ENCODE measurements at regions not wholly inside any gene's neighbourhood (a gene's known extent, or its start where the extent isn't known, plus 50 kb on each side); places are given as distances from the start of the nearest gene placed in this dataset.

DNA sequence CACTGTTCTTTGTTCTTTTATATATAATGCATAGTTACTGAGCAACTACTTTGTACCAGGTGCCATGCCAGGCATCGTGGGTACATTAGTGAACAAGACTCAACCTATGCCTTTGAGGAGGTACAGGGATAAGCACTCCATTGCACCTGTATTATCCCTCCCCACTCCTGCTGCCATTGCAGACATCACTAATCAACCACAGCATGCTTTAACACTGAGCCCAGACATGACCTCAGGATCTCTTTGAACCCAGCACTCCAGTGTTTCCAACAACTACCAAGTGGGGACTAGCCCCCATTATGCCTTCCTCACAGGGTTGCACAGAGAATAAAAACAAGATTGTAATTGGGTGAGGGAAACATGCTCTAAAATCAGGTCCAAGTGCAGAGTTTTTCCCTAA lies 60.5 kb upstream of the COL13A1 start:
- DNase-seq = no peak

DNA sequence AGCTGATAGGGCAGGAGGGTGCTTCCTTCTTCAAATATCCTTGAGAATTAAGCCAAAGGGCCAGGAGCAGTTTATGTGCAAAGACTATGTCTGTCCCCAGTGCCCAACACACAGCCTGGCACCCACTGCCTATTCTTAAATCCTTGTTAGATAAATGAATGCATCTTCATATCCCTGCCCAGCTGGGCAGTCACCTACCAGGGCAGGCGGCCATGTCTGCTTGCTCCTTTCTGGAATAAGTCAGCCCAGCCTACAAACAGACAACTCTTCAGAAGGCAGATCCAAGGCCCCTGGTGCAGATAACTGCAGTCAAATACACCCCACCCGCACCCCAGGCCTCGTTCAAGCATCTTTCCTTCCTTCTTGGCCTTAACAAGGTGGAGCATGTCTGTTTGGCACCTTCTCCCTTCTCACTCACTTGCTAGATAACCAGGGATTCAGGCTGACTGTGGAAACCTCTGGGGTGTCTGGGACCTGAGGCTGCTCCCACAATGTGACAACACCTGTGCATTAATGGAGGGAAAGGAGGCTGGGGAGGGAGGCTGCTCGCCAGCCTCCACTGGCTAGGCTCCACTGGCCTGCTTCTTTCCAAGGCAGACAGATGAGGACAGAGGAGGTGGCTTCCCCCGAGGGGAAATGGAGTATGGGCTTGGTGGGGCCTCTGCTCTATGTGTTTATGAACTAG lies 59.9 kb upstream of the COL13A1 start:
- DNase-seq = no peak

DNA sequence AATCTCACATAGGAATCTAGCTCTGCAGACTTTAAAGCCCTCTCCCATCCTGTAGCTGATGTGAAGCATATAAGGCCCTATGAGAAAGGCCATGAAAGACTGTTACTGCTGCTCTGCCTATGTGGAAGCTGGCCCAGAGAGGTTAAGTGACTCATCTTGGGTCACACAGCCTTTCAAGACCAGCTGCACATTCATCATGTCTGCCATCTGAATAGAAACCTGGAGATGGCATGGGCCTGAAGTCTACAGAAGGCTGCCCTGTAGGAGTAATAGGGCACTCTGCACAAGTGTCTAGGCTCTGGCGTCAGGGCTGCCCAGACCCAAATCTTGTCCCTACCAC lies 59.4 kb upstream of the COL13A1 start:
- DNase-seq = no peak

- peak in 1 of 5 experiments; percentile 16 for DNase-seq
Measured at GRCh38 chr10:69742928-69743602, 58.6 kb upstream of the COL13A1 start.

DNA sequence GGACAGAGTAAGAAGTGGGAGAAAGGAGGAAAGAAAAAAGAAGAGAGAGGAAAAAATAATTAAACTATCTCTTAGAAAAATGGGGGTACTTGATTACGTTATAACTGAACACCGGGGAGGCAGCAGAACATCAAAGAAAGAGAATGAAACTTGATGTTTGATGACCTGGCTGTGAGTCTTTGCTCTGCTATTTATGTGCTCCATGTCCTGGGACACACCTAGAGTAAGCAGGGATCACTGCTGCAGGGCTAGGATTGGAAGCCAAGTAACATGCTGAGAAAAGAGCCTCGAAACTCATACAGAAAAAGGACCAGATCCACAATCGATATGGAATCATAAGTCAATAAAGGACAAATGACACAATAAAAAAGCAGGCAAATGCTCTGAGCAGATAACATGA lies 56.7 kb upstream of the COL13A1 start:
- no peak for DNase-seq

- DNase-seq = peak in 1 of 5 experiments; percentile 31
Measured at GRCh38 chr10:69745698-69746097, 56.0 kb upstream of the COL13A1 start.

DNA sequence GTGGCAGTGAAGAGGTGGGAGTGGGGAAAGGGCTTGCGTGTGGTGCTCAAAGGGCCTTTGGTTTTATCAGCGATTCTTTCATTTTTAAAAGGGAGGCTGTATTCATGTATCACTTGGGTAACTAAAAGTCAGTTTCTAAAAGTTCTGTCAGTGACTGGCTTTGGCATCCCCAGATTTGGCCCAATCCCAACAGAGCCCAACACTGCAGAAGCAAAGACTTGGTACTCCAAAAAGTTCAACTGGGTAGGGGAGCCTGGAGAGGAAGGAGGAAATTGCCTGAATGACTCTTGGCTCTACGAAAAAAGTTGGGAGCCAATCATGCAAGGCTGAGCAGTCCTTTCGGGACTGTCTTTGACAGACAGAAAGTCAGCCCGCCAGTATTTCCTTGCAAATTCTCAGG lies 54.5 kb upstream of the COL13A1 start:
- DNase-seq = no peak

- DNase-seq = no peak
Measured at GRCh38 chr10:69748621-69749020, 53.1 kb upstream of the COL13A1 start.

DNA sequence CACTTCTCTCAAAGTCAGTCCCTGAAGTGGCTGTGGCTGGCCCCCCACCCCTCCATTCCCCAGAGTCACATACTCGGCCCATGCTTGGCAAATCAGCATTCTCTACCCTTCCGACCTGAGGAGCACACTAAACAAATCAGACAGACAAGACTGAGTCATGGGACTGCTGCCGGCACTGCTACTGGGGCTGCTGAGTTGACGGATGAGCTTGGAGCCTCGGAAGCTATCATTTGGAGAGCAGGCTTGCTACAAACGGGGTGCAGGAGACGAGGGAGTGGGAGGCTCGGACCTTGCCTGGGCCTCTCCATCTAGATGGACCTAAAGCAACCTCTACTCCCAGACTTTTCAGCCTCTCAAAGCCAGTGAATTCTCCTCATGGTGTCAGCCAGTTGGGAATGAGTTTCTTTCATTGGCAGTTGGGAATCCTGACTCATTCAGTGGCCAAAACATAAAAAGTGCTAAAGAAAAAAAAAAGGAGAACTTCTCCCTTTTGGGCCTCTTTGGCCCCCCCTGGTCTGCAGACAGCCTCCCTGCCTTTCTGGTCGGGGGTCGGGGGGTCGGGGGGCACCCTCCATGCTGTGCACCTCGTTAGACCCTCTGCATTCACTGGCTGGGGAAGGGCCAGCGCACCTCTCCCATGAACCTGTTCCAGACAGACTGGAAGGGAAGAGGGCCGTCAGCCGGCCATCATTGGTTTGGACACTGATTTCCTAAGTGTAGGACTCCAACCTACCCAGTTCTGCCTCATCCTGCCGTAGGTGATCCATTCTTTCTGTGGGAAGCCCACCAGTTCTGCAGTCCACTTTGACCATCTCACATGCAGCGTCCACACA lies 52.3 kb upstream of the COL13A1 start:
- no peak for DNase-seq

DNA sequence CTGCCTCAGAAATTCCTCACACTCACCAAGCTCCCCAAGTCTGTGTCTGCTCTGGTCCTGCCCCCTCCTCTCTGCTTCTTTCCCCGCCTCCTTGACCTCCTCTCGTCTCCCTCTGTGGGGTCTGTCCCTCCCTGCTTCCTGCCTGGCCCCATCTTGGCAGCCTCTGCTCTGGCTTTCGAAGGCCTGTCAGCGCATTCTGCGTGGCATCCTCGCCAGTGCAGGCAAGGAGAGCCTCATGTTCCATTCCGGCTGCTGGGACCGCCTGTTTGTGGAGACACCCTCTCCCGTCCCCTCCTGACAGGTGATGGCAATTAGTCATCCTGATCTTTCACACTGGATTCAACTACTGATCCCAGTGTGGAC lies 51.7 kb upstream of the COL13A1 start:
- no peak for DNase-seq

GRCh38 chr10:69750725-69751124 lies 51.0 kb upstream of the COL13A1 start:
- DNase-seq = no peak

- no peak for DNase-seq
Measured at GRCh38 chr10:69751214-69751613, 50.5 kb upstream of the COL13A1 start.
